ENCODE measurements at regions not wholly inside any gene's neighbourhood (a gene's known extent, or its start where the extent isn't known, plus 50 kb on each side); places are given as distances from the start of the nearest gene placed in this dataset.
"Not testable (repeated sequence)": the region's sequence is repeated elsewhere in the genome, so short reads cannot be mapped to it uniquely, and the experiment has no call there.

- not testable (repeated sequence) for DNase-seq
Observed at GRCh38 chrX:123129805-123130204, 54.3 kb upstream of the GRIA3 start.
